CD1c-positive myeloid dendritic cell (primary cell): ENCODE measurements at regions not wholly inside any gene's neighbourhood (a gene's known extent, or its start where the extent isn't known, plus 50 kb on each side); places are given as distances from the start of the nearest gene placed in this dataset.
"Not testable (repeated sequence)": the region's sequence is repeated elsewhere in the genome, so short reads cannot be mapped to it uniquely, and the experiment has no call there.

Source experiments
- DNase-seq: peaks from one replicate; pipeline ENCODE4 v3.0.0-alpha.2; 2016; ENCODE audit errors: extremely low spot score

GRCh38 chr12:19666070-19666469, 226.8 kb downstream of the AEBP2 start:
- no peak for DNase-seq

- no peak for DNase-seq
Observed at GRCh38 chr12:19669793-19670192, 230.5 kb downstream of the AEBP2 start.

- no peak for DNase-seq
Observed at GRCh38 chr12:19671695-19672094, 232.4 kb downstream of the AEBP2 start.

- DNase-seq, result no peak
Observed at GRCh38 chr12:19674437-19674836, 235.1 kb downstream of the AEBP2 start.

- DNase-seq, result no peak
Observed at GRCh38 chr12:19675361-19675760, 236.1 kb downstream of the AEBP2 start.

GRCh38 chr12:19678501-19678900, 239.2 kb downstream of the AEBP2 start:
- DNase-seq, result not testable (repeated sequence)

- no peak for DNase-seq
Observed at GRCh38 chr12:19681007-19681406, 241.7 kb downstream of the AEBP2 start.

GRCh38 chr12:19683178-19683927, 244.1 kb downstream of the AEBP2 start:
- DNase-seq, result no peak

GRCh38 chr12:19687371-19687770, 248.1 kb downstream of the AEBP2 start:
- no peak for DNase-seq

- DNase-seq, result no peak
Observed at GRCh38 chr12:19688532-19688931, 249.2 kb downstream of the AEBP2 start.

GRCh38 chr12:19689226-19689625, 249.9 kb downstream of the AEBP2 start:
- DNase-seq, result no peak

GRCh38 chr12:19689801-19690472, 250.6 kb downstream of the AEBP2 start:
- no peak for DNase-seq

GRCh38 chr12:19692091-19692490, 252.8 kb downstream of the AEBP2 start:
- no peak for DNase-seq

GRCh38 chr12:19692566-19692965, 253.3 kb downstream of the AEBP2 start:
- DNase-seq, result no peak

- DNase-seq, result no peak
Observed at GRCh38 chr12:19694627-19695026, 255.3 kb downstream of the AEBP2 start.

GRCh38 chr12:19695244-19696098, 256.2 kb downstream of the AEBP2 start:
- DNase-seq, result no peak

GRCh38 chr12:19700969-19701368, 261.7 kb downstream of the AEBP2 start:
- no peak for DNase-seq

GRCh38 chr12:19704966-19705365, 265.7 kb downstream of the AEBP2 start:
- no peak for DNase-seq

GRCh38 chr12:19706936-19707335, 267.6 kb downstream of the AEBP2 start:
- no peak for DNase-seq

GRCh38 chr12:19707948-19708409, 268.7 kb downstream of the AEBP2 start:
- DNase-seq, result no peak

- DNase-seq, result no peak
Observed at GRCh38 chr12:19709889-19710288, 270.6 kb downstream of the AEBP2 start.
